Stimulated activated CD4-positive, alpha-beta T cell treated with anti-CD3 and anti-CD28 coated beads, Interleukin-2, amount 100 ng/mL, for 24 hours (primary cell): ENCODE measurements at regions not wholly inside any gene's neighbourhood (a gene's known extent, or its start where the extent isn't known, plus 50 kb on each side); places are given as distances from the start of the nearest gene placed in this dataset.
A peak's percentile ranks its signal among the peaks of the same experiment; 100 is the strongest.
"Not testable (repeated sequence)": the region's sequence is repeated elsewhere in the genome, so short reads cannot be mapped to it uniquely, and the experiment has no call there.

Source experiments
- DNase-seq, 2 donors: peaks; one replicate each; pipeline ENCODE4 v3.0.0-alpha.2; 2020

GRCh38 chr16:85524365-85524629 is 88.8 kb upstream of the GSE1 start:
- no peak for DNase-seq

GRCh38 chr16:85524630-85525419 is 88.3 kb upstream of the GSE1 start:
- DNase-seq = no peak

DNA sequence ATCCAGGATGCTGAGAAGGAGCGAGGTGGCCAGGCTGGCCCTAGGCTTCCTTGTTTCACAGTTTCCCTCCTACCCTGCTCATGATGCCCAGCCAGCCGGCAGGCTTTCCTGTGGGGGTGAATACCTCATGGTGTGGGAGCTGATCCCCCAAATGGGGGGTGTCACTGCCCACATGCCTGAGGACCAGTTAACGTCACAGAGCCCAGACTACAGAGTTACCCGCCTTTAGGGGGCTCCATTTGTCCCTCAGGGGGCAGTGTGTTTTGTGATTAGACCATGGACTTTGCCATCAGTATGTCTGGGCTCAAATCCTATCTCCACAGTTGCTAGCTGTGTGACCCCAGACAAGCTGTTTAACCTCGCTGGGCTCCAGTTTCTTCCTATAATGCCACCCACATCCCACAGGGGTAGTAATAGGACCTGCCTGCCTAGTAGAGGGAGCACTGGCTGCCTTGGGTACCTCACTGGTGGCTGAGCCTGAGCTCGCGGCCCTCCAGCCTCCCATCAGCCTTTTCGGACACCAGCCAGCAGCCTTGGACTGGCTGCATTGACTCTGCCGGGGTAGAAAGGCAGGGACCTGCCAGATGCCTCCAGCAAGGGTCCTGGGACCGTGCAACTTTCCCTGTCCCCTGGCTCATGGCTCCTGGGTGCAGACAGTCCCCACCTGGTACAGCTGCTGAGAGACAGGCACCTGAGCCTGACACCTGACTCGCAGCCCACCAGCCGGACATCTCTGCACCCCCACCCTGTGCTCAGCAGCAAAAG is 87.5 kb upstream of the GSE1 start:
- no peak for DNase-seq

GRCh38 chr16:85526185-85526974 is 86.7 kb upstream of the GSE1 start:
- no peak for DNase-seq

- no peak for DNase-seq
Observed at GRCh38 chr16:85527042-85527766, 85.9 kb upstream of the GSE1 start.

- no peak for DNase-seq
Observed at GRCh38 chr16:85527767-85528297, 85.3 kb upstream of the GSE1 start.

- DNase-seq = peak; percentile 26 to 32
Observed at GRCh38 chr16:85528528-85529387, 84.4 kb upstream of the GSE1 start.

DNA sequence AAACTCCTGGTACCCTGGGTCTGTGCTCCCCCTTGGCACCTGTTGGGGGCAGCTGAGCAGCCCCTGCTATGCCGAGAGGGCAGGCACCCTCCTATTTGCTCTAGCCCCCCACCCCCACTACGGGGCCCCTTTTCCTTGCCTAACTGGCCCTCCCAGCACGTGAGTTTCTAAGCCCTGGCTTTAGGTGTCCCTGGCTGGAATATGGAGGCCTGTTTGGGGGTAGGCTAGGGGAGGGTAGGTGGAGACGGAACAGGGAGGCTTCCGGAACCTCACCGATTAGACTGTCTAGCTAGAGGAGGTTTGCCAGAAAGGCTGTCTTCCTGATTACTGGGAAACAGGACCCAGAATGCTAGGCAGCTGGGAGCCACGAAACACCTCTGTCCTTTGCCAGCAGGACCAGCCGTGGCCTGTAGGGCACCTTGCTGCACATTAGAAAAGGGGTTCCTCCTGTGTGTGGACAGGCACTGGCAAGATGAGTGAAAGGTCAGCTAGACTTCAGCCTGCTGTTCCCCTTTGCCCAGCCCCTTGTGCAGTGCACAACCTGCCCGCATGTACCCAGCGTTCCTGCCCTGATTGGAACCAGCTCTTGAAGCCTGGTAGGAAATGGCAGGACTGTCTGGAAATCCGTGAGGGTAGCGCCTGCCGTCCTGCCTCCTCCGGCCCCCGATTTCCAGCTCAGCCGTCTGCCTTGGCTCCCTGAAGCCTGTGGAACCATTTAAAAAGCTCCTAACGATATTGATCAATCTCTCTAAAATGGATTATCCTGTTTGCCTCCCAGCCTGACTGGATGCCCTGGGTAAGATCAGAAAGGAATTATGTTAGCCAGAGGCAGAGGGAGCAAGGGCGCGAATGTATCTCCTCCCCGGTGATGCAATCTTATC is 83.4 kb upstream of the GSE1 start:
- no peak for DNase-seq

GRCh38 chr16:85530370-85530739 is 82.8 kb upstream of the GSE1 start:
- DNase-seq = no peak

- DNase-seq = no peak
Observed at GRCh38 chr16:85531516-85531915, 81.6 kb upstream of the GSE1 start.

- DNase-seq = no peak
Observed at GRCh38 chr16:85532147-85532546, 81.0 kb upstream of the GSE1 start.

DNA sequence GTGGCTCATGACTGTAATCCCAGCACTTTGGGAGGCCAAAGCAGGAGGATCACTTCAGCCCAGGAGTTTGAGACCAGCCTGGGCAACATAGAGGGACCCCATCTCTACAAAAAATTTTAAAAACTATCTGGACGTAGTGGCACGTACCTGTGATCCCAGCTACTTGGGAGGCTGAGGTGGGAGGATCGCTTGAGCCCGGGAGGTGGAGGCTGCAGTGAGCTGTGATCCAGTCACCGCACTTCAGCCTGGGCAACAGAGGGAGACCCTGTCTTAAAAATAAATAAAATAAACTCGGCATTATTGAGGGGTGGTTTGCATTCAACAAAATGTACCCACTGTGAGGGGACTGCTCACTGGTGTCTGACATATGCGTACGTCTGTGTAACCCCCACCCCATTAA is 79.5 kb upstream of the GSE1 start:
- DNase-seq = not testable (repeated sequence)

DNA sequence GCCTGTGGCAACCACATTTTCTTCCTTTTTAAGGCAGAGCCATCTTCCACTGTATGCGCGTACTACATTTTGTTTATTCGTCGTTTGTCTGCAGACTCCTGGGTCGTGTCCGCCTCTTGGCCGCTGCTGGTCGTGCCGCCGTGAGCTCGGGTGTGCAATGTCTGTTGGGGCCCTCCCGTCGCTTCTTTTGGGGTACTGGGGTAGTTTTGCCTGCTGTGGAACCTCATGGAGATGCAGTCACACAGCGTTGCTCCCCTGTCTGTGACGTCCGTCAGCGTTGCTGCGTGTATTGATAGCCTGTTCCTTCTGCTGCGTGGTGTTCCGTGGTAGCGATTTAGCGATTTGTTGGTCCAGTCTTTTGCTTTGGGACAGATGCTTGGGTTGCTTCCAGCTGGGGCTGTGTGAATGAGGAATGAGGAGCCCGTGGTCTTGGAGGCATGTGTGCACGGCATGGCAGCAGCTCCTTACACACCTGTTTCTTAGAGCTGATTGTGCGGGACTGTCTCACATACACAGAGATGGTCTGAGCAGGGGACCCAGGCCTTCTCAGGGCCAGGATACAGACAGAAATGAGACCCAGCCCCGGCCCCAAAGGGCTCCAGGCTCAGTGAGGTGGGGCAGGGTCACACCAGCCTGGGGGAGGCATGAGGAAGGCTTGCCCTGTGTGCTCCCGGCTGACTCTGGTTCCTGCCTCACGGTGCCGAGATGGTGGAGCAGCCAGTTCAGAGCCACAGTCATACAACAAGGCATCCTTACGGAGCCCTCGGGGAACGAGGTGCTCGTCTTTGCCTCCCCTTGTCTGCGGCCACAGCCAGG is 78.4 kb upstream of the GSE1 start:
- no peak for DNase-seq

- no peak for DNase-seq
Observed at GRCh38 chr16:85535352-85536072, 77.6 kb upstream of the GSE1 start.

DNA sequence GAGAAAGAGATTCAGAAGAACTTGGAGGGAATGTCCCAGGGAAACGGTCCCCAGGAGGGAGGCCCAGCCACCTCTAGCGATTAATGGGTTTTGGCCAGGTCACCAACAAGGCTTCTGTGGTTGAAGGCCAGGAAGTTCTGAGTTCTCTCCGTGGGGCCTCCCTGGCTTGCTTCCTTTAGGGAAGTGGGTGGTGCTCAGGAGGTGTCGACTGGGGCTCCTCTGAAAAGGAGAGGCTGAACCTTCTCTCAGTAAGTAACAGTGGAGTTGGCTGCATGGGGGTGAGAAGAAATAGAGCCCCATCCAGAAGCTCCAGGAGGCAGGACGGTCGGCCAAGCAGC is 77.1 kb upstream of the GSE1 start:
- DNase-seq = no peak

DNA sequence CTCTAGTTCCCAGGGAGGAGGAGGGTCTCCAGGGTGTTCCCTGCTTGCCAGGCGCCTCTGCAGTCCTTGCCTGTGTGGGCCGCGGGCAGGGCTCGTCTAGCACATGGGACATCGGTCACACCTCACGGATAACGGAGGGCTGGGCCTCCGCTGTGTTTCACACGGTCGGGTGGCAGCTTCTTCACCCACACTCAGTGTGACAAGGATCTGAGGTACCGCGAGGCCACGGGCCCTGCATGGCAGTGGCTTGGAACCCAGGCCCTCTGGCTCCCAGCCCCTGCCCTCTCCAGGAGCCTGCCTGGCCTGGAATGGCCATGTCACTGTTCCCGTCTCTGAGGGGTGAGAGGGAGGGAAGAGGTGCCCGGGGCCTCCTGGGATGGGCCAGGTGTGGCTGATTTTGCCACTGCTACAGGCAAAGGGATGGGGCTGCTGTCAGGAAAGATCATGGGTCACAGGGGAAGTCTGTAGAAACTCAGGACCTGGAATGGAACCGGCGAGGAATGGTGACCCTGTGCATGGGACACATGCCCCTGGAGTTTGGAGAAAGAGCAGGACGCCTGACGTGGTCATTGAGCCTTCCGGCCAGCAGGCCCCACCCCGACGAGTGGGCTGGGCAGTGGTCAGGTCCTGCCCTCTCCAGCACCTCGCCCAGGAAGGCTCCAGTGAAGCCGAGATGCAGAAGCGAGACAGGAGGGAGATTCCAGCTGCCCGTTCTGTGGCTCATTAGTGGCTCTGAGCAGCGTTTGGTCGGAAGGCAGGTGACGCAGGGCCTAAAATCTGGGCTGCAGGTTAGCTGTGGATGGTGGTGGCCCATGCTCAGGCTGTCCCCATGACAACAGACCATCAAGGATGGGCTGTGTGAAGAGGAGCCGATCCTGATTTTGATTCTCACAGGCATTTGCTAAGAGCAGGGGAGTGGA is 76.5 kb upstream of the GSE1 start:
- no peak for DNase-seq

DNA sequence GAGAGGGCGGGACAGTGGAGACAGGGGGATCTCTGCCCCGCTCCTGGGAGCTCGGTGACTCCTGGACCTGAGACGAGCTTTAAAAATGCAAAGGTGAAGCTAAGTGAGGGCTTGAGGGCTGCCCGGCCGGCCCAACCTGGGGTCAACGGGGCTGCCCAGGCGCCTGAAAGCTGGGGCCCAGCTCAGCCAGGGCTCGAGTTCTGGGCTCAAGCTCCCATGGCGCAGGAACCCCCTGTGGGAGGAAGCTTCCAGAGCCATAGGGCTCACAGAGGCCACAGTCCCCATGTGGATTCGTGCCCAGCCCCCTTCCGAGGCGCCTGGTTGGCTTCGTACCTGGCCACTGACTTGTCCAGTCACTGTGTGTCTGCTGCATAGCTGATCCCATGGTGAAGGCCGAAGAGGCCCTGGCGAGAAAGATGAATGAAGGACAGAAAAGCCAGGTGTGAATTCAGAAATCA is 75.8 kb upstream of the GSE1 start:
- DNase-seq = no peak

DNA sequence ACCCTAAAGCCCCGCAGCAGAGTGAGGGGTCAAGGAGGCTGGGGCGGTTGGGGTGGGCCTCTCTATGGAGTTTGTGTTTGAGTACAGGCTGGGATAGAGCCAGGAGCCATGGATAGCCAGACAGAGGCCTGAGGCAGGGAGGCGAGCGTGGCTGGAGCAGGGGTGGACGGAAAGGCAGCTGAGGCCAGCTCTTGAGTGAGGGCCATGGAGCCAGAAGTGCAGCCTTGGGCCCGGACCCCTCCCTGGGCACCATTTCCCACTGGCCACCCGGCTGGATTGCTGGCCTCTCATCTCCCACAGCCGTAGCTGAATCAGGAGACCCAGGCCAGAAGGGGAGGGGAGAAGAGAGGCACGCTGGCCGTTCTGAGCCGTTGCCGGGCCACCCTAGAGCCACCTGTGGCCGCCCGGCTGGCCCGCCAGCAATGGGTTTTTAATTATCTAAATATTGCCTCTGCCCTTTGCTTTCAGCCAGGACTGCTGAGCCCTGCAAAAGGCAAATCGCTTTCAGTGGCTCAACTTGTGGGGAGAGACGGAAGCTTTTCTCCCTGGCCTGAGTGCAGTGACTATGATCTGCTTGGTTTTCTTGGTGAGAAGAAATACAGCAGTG is 75.2 kb upstream of the GSE1 start:
- no peak for DNase-seq
